Hepatocyte (in vitro differentiated cells): ENCODE measurements at regions not wholly inside any gene's neighbourhood (a gene's known extent, or its start where the extent isn't known, plus 50 kb on each side); places are given as distances from the start of the nearest gene placed in this dataset.

Experiments
- CTCF ChIP-seq: fragments of 200-600 bp; sonication (generic); IDR thresholded peaks from 2 replicates; pipeline ENCODE4 v1.5.1; 2016; ENCODE audit warnings: antibody characterized with exemption, mild to moderate bottlenecking; ENCODE audit not compliant: poor library complexity
- EZH2phosphoT487 ChIP-seq: fragments of 200-600 bp; sonication (generic); IDR thresholded peaks from one replicate; pipeline ENCODE4 v1.6.1; 2018; ENCODE audit warnings: antibody characterized with exemption, mild to moderate bottlenecking, low read depth, moderate library complexity; ENCODE audit not compliant: unreplicated experiment, severe bottlenecking

GRCh38 chr6:120590611-120591010 is 743.7 kb downstream of the TBC1D32 start:
- TF ChIP-seq EZH2phosphoT487 (no peak), CTCF (no peak)
